Osteoblast (primary cell): ENCODE measurements at regions not wholly inside any gene's neighbourhood (a gene's known extent, or its start where the extent isn't known, plus 50 kb on each side); places are given as distances from the start of the nearest gene placed in this dataset.

Experiments used
- DNase-seq: peaks from one replicate; pipeline ENCODE4 v3.0.0; 2011; ENCODE audit warnings: low spot score, mixed read lengths; ENCODE audit not compliant: insufficient read length; ENCODE audit errors: missing footprints
- H2AFZ ChIP-seq: 2 replicates; pipeline ENCODE4 v1.6.0; 2011; ENCODE audit warnings: mild to moderate bottlenecking, low read length
- H3K27ac ChIP-seq: 2 replicates; pipeline ENCODE4 v1.5.1; 2011; ENCODE audit warnings: mild to moderate bottlenecking, low read depth, low read length, moderate library complexity
- H3K27me3 ChIP-seq: 2 replicates; pipeline ENCODE4 v1.6.0; 2012; ENCODE audit warnings: mild to moderate bottlenecking, control low read depth, inconsistent platforms, low read length, moderate library complexity; ENCODE audit not compliant: insufficient read depth
- H3K36me3 ChIP-seq: 2 replicates; pipeline ENCODE4 v1.5.1; 2011; ENCODE audit warnings: mild to moderate bottlenecking, low read length, control low read depth, moderate library complexity; ENCODE audit not compliant: insufficient read depth
- H3K4me1 ChIP-seq: 2 replicates; pipeline ENCODE4 v1.5.1; 2011; ENCODE audit warnings: mild to moderate bottlenecking, low read length, control low read depth, moderate library complexity; ENCODE audit not compliant: insufficient read depth
- H3K4me2 ChIP-seq: 2 replicates; pipeline ENCODE4 v1.6.0; 2011; ENCODE audit warnings: mild to moderate bottlenecking, low read length; ENCODE audit not compliant: insufficient read depth
- H3K4me3 ChIP-seq: fragments of 200-600 bp; sonication (generic); 3 replicates; pipeline ENCODE4 v1.5.1; 2012; ENCODE audit warnings: mild to moderate bottlenecking, low read length, inconsistent platforms; ENCODE audit not compliant: insufficient read depth
- H3K79me2 ChIP-seq: 2 replicates; pipeline ENCODE4 v1.6.0; 2012; ENCODE audit warnings: mild to moderate bottlenecking, low read length, control low read depth, inconsistent platforms; ENCODE audit not compliant: insufficient read depth
- H3K9me3 ChIP-seq: 2 replicates; pipeline ENCODE4 v1.5.1; 2011; ENCODE audit warnings: low read depth, low read length, control low read depth
- H4K20me1 ChIP-seq: 2 replicates; pipeline ENCODE4 v1.6.0; 2012; ENCODE audit warnings: mild to moderate bottlenecking, low read length, control low read depth; ENCODE audit not compliant: insufficient read depth
- TF ChIP-seq, protein P1 (sequence below): IDR thresholded peaks from 2 replicates; pipeline ENCODE4 v1.5.1; 2011; ENCODE audit warnings: mild to moderate bottlenecking, low read depth, low read length, moderate library complexity; ENCODE audit errors: extremely low read depth

- peak; percentile 11 for DNase-seq
- H3K79me2 ChIP-seq: no peaks in the 10 kb centered on the region
Measured at GRCh38 chr2:36294316-36294721, 61.3 kb upstream of the CRIM1 start.

DNA sequence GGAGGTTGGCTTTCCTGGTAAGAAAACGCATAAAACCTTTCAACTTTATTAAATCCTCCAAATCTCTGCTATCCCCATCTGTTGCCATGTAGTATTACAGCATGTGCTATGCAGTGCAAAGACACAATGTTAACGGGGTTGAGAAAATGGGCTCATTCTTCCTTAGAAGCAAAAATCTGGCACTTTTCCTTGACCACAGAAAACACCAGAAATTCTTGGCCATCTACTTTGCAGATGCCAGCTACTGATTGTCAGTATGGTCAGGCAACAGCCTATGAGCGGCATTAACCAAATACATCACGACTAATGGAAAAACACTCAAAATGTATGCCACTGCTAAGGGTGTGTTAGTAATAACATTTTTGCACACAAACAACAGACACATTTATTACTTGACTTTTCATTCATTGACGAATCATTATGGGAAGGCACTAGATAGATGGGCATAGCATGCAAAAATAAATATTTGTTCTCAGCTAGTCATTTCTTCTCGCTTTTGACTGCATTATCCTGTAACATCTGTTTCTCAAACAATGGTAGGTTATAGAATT lies 65.2 kb upstream of the CRIM1 start:
- Histone ChIP-seq H3K4me3 (no peak overlapping the region), H2AFZ (no peak overlapping the region), H3K27me3 (no peaks in the 10 kb centered on the region), H3K9me3 (no peaks in the 10 kb centered on the region), H4K20me1 (no peaks in the 10 kb centered on the region), H3K27ac (no peak overlapping the region), H3K4me2 (no peak overlapping the region), H3K36me3 (no peaks in the 10 kb centered on the region), H3K79me2 (no peaks in the 10 kb centered on the region), H3K4me1 (peaks cover 6% of the 10 kb centered on the region)
- TF ChIP-seq, protein P1, sequence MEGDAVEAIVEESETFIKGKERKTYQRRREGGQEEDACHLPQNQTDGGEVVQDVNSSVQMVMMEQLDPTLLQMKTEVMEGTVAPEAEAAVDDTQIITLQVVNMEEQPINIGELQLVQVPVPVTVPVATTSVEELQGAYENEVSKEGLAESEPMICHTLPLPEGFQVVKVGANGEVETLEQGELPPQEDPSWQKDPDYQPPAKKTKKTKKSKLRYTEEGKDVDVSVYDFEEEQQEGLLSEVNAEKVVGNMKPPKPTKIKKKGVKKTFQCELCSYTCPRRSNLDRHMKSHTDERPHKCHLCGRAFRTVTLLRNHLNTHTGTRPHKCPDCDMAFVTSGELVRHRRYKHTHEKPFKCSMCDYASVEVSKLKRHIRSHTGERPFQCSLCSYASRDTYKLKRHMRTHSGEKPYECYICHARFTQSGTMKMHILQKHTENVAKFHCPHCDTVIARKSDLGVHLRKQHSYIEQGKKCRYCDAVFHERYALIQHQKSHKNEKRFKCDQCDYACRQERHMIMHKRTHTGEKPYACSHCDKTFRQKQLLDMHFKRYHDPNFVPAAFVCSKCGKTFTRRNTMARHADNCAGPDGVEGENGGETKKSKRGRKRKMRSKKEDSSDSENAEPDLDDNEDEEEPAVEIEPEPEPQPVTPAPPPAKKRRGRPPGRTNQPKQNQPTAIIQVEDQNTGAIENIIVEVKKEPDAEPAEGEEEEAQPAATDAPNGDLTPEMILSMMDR: no peak
- DNase-seq: peak; percentile 3

More at GRCh38 chr2:36294316-36294721, 61.3 kb upstream of the CRIM1 start:
- Histone ChIP-seq H3K9me3 (no peaks in the 10 kb centered on the region), H3K4me1 (no peaks in the 10 kb centered on the region), H3K27ac (no peak overlapping the region), H4K20me1 (no peaks in the 10 kb centered on the region), H3K36me3 (no peaks in the 10 kb centered on the region), H3K4me3 (no peak overlapping the region), H3K4me2 (no peak overlapping the region), H3K27me3 (no peaks in the 10 kb centered on the region), H2AFZ (no peak overlapping the region)
- TF ChIP-seq, protein P1: no peak

DNA sequence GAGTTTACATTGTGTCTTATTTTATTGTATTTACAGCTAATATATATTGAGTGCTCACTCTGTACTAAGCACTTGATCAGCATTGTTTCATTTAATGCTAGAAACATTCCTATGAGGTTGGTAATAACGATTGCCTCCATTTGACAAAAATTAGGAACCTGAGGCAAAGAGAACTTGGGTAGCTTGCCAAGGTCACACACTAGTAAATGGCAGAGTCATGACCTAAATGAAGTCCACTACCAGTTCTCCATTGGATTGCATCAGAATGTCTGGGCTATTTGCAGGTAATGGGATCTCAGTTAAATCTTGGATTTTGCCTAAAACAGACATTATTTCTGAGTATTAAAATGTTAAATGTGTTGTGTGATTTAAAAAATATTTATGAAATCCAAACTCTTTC lies 65.8 kb upstream of the CRIM1 start:
- H2AFZ ChIP-seq: no peak overlapping the region

More for the DNA sequence above, 65.8 kb upstream of the CRIM1 start:
- TF ChIP-seq, protein P1: no peak
- Histone ChIP-seq H3K27me3 (no peaks in the 10 kb centered on the region), H3K79me2 (no peaks in the 10 kb centered on the region), H3K9me3 (no peaks in the 10 kb centered on the region), H3K27ac (no peak overlapping the region), H3K4me2 (no peak overlapping the region), H4K20me1 (no peaks in the 10 kb centered on the region), H3K4me1 (peaks cover 6% of the 10 kb centered on the region), H3K4me3 (no peak overlapping the region), H3K36me3 (no peaks in the 10 kb centered on the region)
- DNase-seq: no peak
